Fibroblast of lung (primary cell): ENCODE measurements at regions not wholly inside any gene's neighbourhood (a gene's known extent, or its start where the extent isn't known, plus 50 kb on each side); places are given as distances from the start of the nearest gene placed in this dataset.

Experiments used
- DNase-seq, 2 donors: peaks; one replicate each; pipeline versions ENCODE4 v3.0.0 to v3.0.0-alpha.2; 2010; ENCODE audit warnings: low read depth in 2 of 2
- H2AFZ ChIP-seq: 2 replicates; pipeline ENCODE4 v1.5.1; 2012; ENCODE audit warnings: low read length, control low read depth, inconsistent platforms
- H3K27ac ChIP-seq: 2 replicates; pipeline ENCODE4 v1.5.1; 2011; ENCODE audit warnings: low read length, control low read depth; ENCODE audit not compliant: insufficient read depth
- H3K27me3 ChIP-seq: 2 replicates; pipeline ENCODE4 v1.5.1; 2011; ENCODE audit warnings: mild to moderate bottlenecking, low read length; ENCODE audit not compliant: control insufficient read depth, insufficient read depth
- H3K36me3 ChIP-seq: 2 replicates; pipeline ENCODE4 v1.5.1; 2011; ENCODE audit warnings: low read length; ENCODE audit not compliant: control insufficient read depth, insufficient read depth
- H3K4me1 ChIP-seq: 2 replicates; pipeline ENCODE4 v1.5.1; 2011; ENCODE audit warnings: low read length; ENCODE audit not compliant: control insufficient read depth, insufficient read depth; ENCODE audit errors: extremely low read depth
- H3K4me2 ChIP-seq: 2 replicates; pipeline ENCODE4 v1.5.1; 2011; ENCODE audit warnings: low read length, control low read depth; ENCODE audit not compliant: insufficient read depth; ENCODE audit errors: extremely low read depth
- H3K4me3 ChIP-seq, 4 experiments: fragments of 200-600 bp in 1 of 4; sonication (generic) in 1 of 4; replicated peaks in 1 of 4; 2 replicates each; pipeline ENCODE4 v1.5.1; 2011 to 2016; ENCODE audit warnings: low read length in 4 of 4, low read depth in 3 of 4, mild to moderate bottlenecking in 3 of 4, control low read depth in 2 of 4, inconsistent platforms in 1 of 4, mixed read lengths in 1 of 4; ENCODE audit not compliant: insufficient read depth in 1 of 4; ENCODE audit errors: control extremely low read depth in 1 of 4
- H3K79me2 ChIP-seq: 2 replicates; pipeline ENCODE4 v1.5.1; 2012; ENCODE audit warnings: mild to moderate bottlenecking, low read length, inconsistent platforms; ENCODE audit not compliant: control insufficient read depth, insufficient read depth
- H3K9ac ChIP-seq: 2 replicates; pipeline ENCODE4 v1.5.1; 2011; ENCODE audit warnings: mild to moderate bottlenecking, low read length, control low read depth; ENCODE audit not compliant: insufficient read depth
- H3K9me3 ChIP-seq: 2 replicates; pipeline ENCODE4 v1.5.1; 2012; ENCODE audit warnings: low read depth, low read length; ENCODE audit not compliant: control insufficient read depth, insufficient read depth
- H4K20me1 ChIP-seq: 2 replicates; pipeline ENCODE4 v1.5.1; 2011; ENCODE audit warnings: low read length; ENCODE audit not compliant: control insufficient read depth, insufficient read depth; ENCODE audit errors: extremely low read depth
- CTCF ChIP-seq, 2 donors: IDR thresholded peaks in 1 of 2; conservative IDR thresholded peaks in 1 of 2; 1 replicate in 1 of 2; 2 replicates in 1 of 2; pipeline ENCODE4 v1.5.1; 2011 to 2012; ENCODE audit warnings: low read length in 2 of 2, control low read depth in 1 of 2, inconsistent platforms in 1 of 2, low read depth in 1 of 2, mild to moderate bottlenecking in 1 of 2
- EZH2 ChIP-seq: IDR thresholded peaks from 2 replicates; pipeline ENCODE4 v1.5.1; 2012; ENCODE audit warnings: low read length, control low read depth, mild to moderate bottlenecking; ENCODE audit errors: missing control alignments

DNA sequence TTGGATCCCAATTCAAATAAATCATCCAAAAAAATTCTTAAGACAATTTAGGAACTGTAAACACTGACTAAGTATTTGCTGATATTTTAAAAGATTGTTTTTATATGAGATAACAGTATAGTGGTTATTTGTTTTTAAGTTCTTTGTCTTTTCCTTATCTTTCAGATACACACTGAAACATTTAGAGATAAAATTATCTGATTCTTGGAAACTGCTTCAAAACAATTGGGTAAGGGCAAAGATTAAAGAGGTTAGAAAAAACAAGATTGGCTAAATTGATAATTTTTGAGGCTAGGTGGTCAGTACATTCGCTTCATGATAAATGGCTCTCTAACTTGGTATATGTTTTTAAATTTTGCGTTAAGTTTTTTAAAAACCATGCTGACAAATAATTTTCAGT, 117.3 kb downstream of the PSMG1 start:
- no peak overlapping the region for H3K27ac ChIP-seq
- H3K4me1 ChIP-seq = no peaks in the 10 kb centered on the region
- H3K79me2 ChIP-seq = no peaks in the 10 kb centered on the region
- H3K9me3 ChIP-seq = no peaks in the 10 kb centered on the region
- no peaks in the 10 kb centered on the region for H4K20me1 ChIP-seq
- H3K4me3 ChIP-seq = no peak overlapping the region
- peak in 1 of 2 donors; percentile 6 for DNase-seq
- no peak for TF ChIP-seq CTCF (conservative IDR thresholded peaks at IDR 0.05 in 1 of 2, IDR thresholded peaks at IDR 0.05 in 1 of 2; ENCODE audit: low read depth in 1 of 2, low read length in 2 of 2)
- TF ChIP-seq EZH2 = no peak
- H3K36me3 ChIP-seq = no peaks in the 10 kb centered on the region
- no peaks in the 10 kb centered on the region for H3K27me3 ChIP-seq
- H3K9ac ChIP-seq = no peak overlapping the region
- H3K4me2 ChIP-seq = no peak overlapping the region
- no peak overlapping the region for H2AFZ ChIP-seq

GRCh38 chr21:39064325-39065012, 118.8 kb downstream of the PSMG1 start:
- no peak for DNase-seq
- Histone ChIP-seq H2AFZ (no peak overlapping the region), H4K20me1 (no peaks in the 10 kb centered on the region), H3K27ac (no peak overlapping the region), H3K27me3 (no peaks in the 10 kb centered on the region), H3K4me3 (no peak overlapping the region), H3K36me3 (no peaks in the 10 kb centered on the region), H3K4me2 (no peak overlapping the region), H3K9ac (no peak overlapping the region), H3K9me3 (no peaks in the 10 kb centered on the region), H3K4me1 (no peaks in the 10 kb centered on the region), H3K79me2 (no peaks in the 10 kb centered on the region)
- TF ChIP-seq EZH2 (no peak), CTCF (conservative IDR thresholded peaks at IDR 0.05 in 1 of 2, IDR thresholded peaks at IDR 0.05 in 1 of 2; ENCODE audit: low read depth in 1 of 2, low read length in 2 of 2) (no peak)

GRCh38 chr21:39063517-39063916, 119.7 kb downstream of the PSMG1 start:
- Histone ChIP-seq H3K4me1 (no peaks in the 10 kb centered on the region), H3K9me3 (no peaks in the 10 kb centered on the region), H3K27me3 (no peaks in the 10 kb centered on the region), H3K36me3 (no peaks in the 10 kb centered on the region), H3K79me2 (no peaks in the 10 kb centered on the region), H2AFZ (no peak overlapping the region), H3K27ac (no peak overlapping the region), H3K4me3 (no peak overlapping the region), H3K4me2 (no peak overlapping the region), H3K9ac (no peak overlapping the region), H4K20me1 (no peaks in the 10 kb centered on the region)
- no peak for DNase-seq
- TF ChIP-seq EZH2 = no peak
- no peak for TF ChIP-seq CTCF (conservative IDR thresholded peaks at IDR 0.05 in 1 of 2, IDR thresholded peaks at IDR 0.05 in 1 of 2; ENCODE audit: low read depth in 1 of 2, low read length in 2 of 2)
